ENCODE measurements at regions not wholly inside any gene's neighbourhood (a gene's known extent, or its start where the extent isn't known, plus 50 kb on each side); places are given as distances from the start of the nearest gene placed in this dataset.

GRCh38 chr14:53494587-53494986 is 341.5 kb upstream of the DDHD1 start:
- Histone ChIP-seq H3K36me3 (replicated peaks in 1 of 2; ENCODE audit: control insufficient read depth in 1 of 2, insufficient read depth in 2 of 2, low read length in 1 of 2) (no peaks in the 10 kb centered on the region), H3K27me3 (ENCODE audit: insufficient read depth) (no peaks in the 10 kb centered on the region), H3K9me3 (no peaks in the 10 kb centered on the region), H2AFZ (ENCODE audit: low read depth) (no peak overlapping the region), H3K9me2 (0 out of 2 replicates have a peak, but pooled peaks cover 3% of the 10 kb centered on the region), H3K9ac (no peak overlapping the region), H3K4me1 (ENCODE audit: control insufficient read depth in 1 of 2, insufficient read depth in 2 of 2, low read depth in 1 of 2, low read length in 1 of 2) (no peaks in the 10 kb centered on the region), H3F3A (replicated peaks; ENCODE audit: insufficient read depth) (no peaks in the 10 kb centered on the region), H3K27ac (ENCODE audit: low read depth in 2 of 2, low read length in 1 of 2) (no peak overlapping the region), H4K20me1 (ENCODE audit: insufficient read depth) (no peaks in the 10 kb centered on the region), H3K4me2 (no peak overlapping the region), H3K79me2 (ENCODE audit: insufficient read depth) (no peaks in the 10 kb centered on the region), H3K4me3 (ENCODE audit: low read depth in 2 of 2, low read length in 1 of 2) (no peak overlapping the region)
- WGBS (ENCODE audit: low lambda C conversion rate) = 0% methylated on average over 1 of the region's 1 CpG
- CTCF ChIA-PET = no interaction called here
- no peak for TF ChIP-seq MXI1 (IDR thresholded peaks at IDR 0.05; ENCODE audit: low read depth, low read length)
- no peak for TF ChIP-seq RXRA (IDR thresholded peaks at IDR 0.05; ENCODE audit: borderline replicate concordance, low read depth)
- TF ChIP-seq TEAD4 (IDR thresholded peaks at IDR 0.05; ENCODE audit: borderline replicate concordance, insufficient read depth) = no peak
- no peak for TF ChIP-seq CHD2 (IDR thresholded peaks at IDR 0.05; ENCODE audit: low read length, partially characterized antibody)
- TF ChIP-seq USF2 (IDR thresholded peaks at IDR 0.05; ENCODE audit: borderline replicate concordance, low read depth, low read length) = no peak
- TF ChIP-seq, protein P1, sequence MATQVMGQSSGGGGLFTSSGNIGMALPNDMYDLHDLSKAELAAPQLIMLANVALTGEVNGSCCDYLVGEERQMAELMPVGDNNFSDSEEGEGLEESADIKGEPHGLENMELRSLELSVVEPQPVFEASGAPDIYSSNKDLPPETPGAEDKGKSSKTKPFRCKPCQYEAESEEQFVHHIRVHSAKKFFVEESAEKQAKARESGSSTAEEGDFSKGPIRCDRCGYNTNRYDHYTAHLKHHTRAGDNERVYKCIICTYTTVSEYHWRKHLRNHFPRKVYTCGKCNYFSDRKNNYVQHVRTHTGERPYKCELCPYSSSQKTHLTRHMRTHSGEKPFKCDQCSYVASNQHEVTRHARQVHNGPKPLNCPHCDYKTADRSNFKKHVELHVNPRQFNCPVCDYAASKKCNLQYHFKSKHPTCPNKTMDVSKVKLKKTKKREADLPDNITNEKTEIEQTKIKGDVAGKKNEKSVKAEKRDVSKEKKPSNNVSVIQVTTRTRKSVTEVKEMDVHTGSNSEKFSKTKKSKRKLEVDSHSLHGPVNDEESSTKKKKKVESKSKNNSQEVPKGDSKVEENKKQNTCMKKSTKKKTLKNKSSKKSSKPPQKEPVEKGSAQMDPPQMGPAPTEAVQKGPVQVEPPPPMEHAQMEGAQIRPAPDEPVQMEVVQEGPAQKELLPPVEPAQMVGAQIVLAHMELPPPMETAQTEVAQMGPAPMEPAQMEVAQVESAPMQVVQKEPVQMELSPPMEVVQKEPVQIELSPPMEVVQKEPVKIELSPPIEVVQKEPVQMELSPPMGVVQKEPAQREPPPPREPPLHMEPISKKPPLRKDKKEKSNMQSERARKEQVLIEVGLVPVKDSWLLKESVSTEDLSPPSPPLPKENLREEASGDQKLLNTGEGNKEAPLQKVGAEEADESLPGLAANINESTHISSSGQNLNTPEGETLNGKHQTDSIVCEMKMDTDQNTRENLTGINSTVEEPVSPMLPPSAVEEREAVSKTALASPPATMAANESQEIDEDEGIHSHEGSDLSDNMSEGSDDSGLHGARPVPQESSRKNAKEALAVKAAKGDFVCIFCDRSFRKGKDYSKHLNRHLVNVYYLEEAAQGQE (IDR thresholded peaks at IDR 0.05; ENCODE audit: low read depth, low read length) = no peak
- no peak for TF ChIP-seq RAD21 (IDR thresholded peaks at IDR 0.05; ENCODE audit: low read length)
- no peak for TF ChIP-seq MAX (IDR thresholded peaks at IDR 0.05; ENCODE audit: low read depth)
- no peak for TF ChIP-seq EZH2phosphoT487 (IDR thresholded peaks at IDR 0.05; ENCODE audit: borderline replicate concordance, low read depth)
- TF ChIP-seq YY1 (IDR thresholded peaks at IDR 0.05; ENCODE audit: low read depth) = no peak
- DNase-seq = no peak
- POLR2A ChIA-PET = no interaction called here

DNA sequence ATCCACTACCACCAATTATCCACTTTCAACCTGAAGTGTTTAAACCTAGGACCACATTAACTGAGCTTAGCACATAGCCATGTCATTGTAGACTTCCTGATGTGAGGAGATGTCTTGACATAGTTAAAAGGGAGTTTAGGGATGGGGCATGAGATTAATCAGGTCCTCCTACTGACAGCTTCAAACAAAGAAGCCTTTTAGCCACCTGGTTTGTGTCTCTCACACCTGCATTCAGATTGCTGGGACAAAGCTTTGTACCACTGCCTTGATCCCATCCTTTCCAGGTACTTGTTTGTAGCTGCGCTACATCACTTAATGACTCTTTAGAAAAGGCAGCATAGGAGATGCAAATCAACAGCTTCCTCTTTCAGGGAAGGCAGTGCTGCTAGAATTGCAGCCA is 340.7 kb upstream of the DDHD1 start:
- H3K4me2 ChIP-seq = no peak overlapping the region
- ChIA-PET POLR2A (no interaction called here), CTCF (no interaction called here)
- no peak for DNase-seq
- H3K27ac ChIP-seq (ENCODE audit: low read depth in 2 of 2, low read length in 1 of 2) = no peak overlapping the region
- no peaks in the 10 kb centered on the region for H3K79me2 ChIP-seq (ENCODE audit: insufficient read depth)
- no peak overlapping the region for H3K9ac ChIP-seq
- no peaks in the 10 kb centered on the region for H4K20me1 ChIP-seq (ENCODE audit: insufficient read depth)
- TF ChIP-seq TEAD4 (IDR thresholded peaks at IDR 0.05; ENCODE audit: borderline replicate concordance, insufficient read depth) (no peak), ELF1 (IDR thresholded peaks at IDR 0.05) (no peak), FOXM1 (IDR thresholded peaks at IDR 0.05; ENCODE audit: low read depth) (no peak), EZH2phosphoT487 (IDR thresholded peaks at IDR 0.05; ENCODE audit: borderline replicate concordance, low read depth) (no peak)
- no peaks in the 10 kb centered on the region for H3K27me3 ChIP-seq (ENCODE audit: insufficient read depth)
- no peaks in the 10 kb centered on the region for H3F3A ChIP-seq (replicated peaks; ENCODE audit: insufficient read depth)
- H3K9me2 ChIP-seq = 0 out of 2 replicates have a peak, but pooled peaks cover 3% of the 10 kb centered on the region
- H3K36me3 ChIP-seq (replicated peaks in 1 of 2; ENCODE audit: control insufficient read depth in 1 of 2, insufficient read depth in 2 of 2, low read length in 1 of 2) = no peaks in the 10 kb centered on the region
- H2AFZ ChIP-seq (ENCODE audit: low read depth) = no peak overlapping the region
- H3K4me1 ChIP-seq (ENCODE audit: control insufficient read depth in 1 of 2, insufficient read depth in 2 of 2, low read depth in 1 of 2, low read length in 1 of 2) = no peaks in the 10 kb centered on the region
- no CpG with 5 or more reads among the region's 1 CpG for WGBS (ENCODE audit: low lambda C conversion rate)
- no peak overlapping the region for H3K4me3 ChIP-seq (ENCODE audit: low read depth in 2 of 2, low read length in 1 of 2)
- H3K9me3 ChIP-seq = no peaks in the 10 kb centered on the region
